ENCODE measurements at regions not wholly inside any gene's neighbourhood (a gene's known extent, or its start where the extent isn't known, plus 50 kb on each side); places are given as distances from the start of the nearest gene placed in this dataset.

GRCh38 chr1:218495931-218496330 is 150.8 kb downstream of the TGFB2 start:
- no peak for TF ChIP-seq POLR2A (IDR thresholded peaks at IDR 0.05)
- no peak for TF ChIP-seq CTCF (IDR thresholded peaks at IDR 0.05)

All from esophagus squamous epithelium (tissue), 4 donors.